ENCODE measurements at regions not wholly inside any gene's neighbourhood (a gene's known extent, or its start where the extent isn't known, plus 50 kb on each side); places are given as distances from the start of the nearest gene placed in this dataset.

DNA sequence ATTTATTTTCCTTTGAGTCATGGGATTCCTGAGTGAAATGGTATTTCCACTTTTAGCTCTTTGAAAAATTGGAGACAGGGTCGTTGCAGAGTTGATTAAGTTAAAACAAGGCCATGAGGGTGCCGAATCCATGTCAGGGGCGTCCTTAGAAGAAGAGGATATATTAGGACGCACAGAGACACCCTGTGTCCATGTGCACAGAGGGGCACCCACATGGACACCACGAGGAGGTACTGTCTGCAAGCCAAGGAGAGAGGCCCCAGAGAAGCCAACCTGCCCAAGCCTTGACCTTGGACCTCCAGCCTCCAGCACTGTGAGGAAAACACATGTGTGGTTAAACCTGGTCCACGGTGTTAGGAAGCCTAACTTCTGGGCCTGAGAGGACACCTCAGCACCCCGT is 113.9 kb upstream of the THBS2 start:
- no peaks in the 10 kb centered on the region for H3K9me3 ChIP-seq (ENCODE audit: low read depth, low read length)
- H3K4me1 ChIP-seq (ENCODE audit: insufficient read depth, low read length) = peaks cover 4% of the 10 kb centered on the region
- no peaks in the 10 kb centered on the region for H3K36me3 ChIP-seq (ENCODE audit: insufficient read depth, low read length)
- no peaks in the 10 kb centered on the region for H4K20me1 ChIP-seq (ENCODE audit: insufficient read depth, low read length)
- H3K79me2 ChIP-seq (ENCODE audit: insufficient read depth, low read length) = no peaks in the 10 kb centered on the region
- no peak overlapping the region for H3K4me2 ChIP-seq (ENCODE audit: insufficient read depth, low read length)
- TF ChIP-seq, protein P1, sequence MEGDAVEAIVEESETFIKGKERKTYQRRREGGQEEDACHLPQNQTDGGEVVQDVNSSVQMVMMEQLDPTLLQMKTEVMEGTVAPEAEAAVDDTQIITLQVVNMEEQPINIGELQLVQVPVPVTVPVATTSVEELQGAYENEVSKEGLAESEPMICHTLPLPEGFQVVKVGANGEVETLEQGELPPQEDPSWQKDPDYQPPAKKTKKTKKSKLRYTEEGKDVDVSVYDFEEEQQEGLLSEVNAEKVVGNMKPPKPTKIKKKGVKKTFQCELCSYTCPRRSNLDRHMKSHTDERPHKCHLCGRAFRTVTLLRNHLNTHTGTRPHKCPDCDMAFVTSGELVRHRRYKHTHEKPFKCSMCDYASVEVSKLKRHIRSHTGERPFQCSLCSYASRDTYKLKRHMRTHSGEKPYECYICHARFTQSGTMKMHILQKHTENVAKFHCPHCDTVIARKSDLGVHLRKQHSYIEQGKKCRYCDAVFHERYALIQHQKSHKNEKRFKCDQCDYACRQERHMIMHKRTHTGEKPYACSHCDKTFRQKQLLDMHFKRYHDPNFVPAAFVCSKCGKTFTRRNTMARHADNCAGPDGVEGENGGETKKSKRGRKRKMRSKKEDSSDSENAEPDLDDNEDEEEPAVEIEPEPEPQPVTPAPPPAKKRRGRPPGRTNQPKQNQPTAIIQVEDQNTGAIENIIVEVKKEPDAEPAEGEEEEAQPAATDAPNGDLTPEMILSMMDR (IDR thresholded peaks at IDR 0.05; ENCODE audit: extremely low read depth, low read depth, low read length) = no peak
- no peak overlapping the region for H2AFZ ChIP-seq (ENCODE audit: low read length)
- no peaks in the 10 kb centered on the region for H3K27me3 ChIP-seq (ENCODE audit: insufficient read depth, low read length)
- H3K27ac ChIP-seq (ENCODE audit: low read depth, low read length) = no peak overlapping the region
- no peak overlapping the region for H3K4me3 ChIP-seq (ENCODE audit: insufficient read depth, low read length)
- no peak for DNase-seq (ENCODE audit: insufficient read length, low spot score, missing footprints)

DNA sequence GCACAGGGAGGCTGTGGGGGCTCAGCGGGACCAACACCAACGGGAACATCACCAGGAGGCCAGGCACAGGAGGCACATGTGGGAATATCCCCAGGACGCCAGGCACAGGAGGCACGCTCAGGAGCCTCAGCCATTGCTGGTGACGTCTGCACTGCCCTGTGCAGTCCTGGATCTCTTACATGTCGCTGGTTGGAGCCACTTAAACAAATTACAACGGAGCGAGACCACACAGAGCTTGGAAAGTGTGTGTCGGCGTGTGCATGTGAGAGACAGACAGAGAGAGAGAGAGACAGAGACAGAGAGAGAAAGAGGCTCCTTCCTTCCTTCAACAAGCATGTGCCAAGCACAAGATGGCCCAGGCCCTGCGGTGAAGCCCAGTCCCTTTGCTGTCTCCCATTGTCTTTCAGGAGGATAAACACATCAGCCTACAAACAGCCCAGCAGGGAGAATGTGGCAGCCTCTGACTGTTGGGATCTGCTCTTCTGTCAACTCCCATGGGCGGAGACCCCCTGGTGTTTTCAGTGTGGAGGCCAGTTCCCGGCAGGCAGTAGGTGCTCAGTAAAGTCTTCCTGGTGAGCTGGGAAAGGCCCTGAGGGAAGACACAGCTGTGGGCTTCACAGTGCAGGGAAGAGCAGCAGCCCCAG is 112.7 kb upstream of the THBS2 start:
- Histone ChIP-seq H3K79me2 (ENCODE audit: insufficient read depth, low read length) (no peaks in the 10 kb centered on the region), H4K20me1 (ENCODE audit: insufficient read depth, low read length) (no peaks in the 10 kb centered on the region), H2AFZ (ENCODE audit: low read length) (no peak overlapping the region), H3K4me1 (ENCODE audit: insufficient read depth, low read length) (peaks cover 4% of the 10 kb centered on the region), H3K4me2 (ENCODE audit: insufficient read depth, low read length) (no peak overlapping the region), H3K27me3 (ENCODE audit: insufficient read depth, low read length) (no peaks in the 10 kb centered on the region), H3K27ac (ENCODE audit: low read depth, low read length) (no peak overlapping the region), H3K36me3 (ENCODE audit: insufficient read depth, low read length) (no peaks in the 10 kb centered on the region), H3K9me3 (ENCODE audit: low read depth, low read length) (no peaks in the 10 kb centered on the region), H3K4me3 (ENCODE audit: insufficient read depth, low read length) (no peak overlapping the region)
- DNase-seq (ENCODE audit: insufficient read length, low spot score, missing footprints) = no peak
- TF ChIP-seq, protein P1 (IDR thresholded peaks at IDR 0.05; ENCODE audit: extremely low read depth, low read depth, low read length) = no peak

DNA sequence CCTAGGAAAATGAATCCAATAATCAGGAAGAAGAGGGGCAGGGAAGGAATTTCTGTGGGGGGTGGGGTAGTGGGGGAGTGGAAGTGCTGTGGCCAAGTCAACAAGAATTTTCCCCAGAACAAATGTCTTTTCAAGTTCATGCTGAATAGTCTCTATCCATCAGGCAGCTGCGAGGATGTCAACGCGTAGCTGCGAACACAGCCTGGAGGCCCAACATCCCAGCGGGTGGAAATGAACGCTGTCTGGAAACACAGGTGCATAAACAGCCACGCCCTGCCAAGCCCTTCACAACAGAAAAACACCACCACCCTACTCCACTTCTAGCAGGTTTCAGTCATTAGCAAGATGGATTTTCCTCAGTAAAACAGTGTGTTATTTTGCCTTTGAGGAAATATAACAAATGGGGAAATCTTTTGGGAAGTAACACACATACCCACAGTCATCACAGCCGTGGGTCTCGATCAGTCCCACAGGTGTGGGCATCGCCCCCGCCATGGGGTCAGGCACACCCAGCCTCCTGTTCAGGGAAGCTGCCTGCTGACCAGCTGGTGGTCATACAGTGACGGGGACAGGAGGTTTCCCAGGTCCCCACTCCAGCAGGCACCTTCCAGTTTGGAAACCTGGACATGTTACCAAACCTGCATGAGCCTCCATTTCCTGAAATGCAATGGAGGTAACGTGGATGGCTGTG is 112.1 kb upstream of the THBS2 start:
- Histone ChIP-seq H3K4me1 (ENCODE audit: insufficient read depth, low read length) (peaks cover 4% of the 10 kb centered on the region), H2AFZ (ENCODE audit: low read length) (no peak overlapping the region), H3K4me3 (ENCODE audit: insufficient read depth, low read length) (no peak overlapping the region), H3K27ac (ENCODE audit: low read depth, low read length) (no peak overlapping the region), H3K4me2 (ENCODE audit: insufficient read depth, low read length) (no peak overlapping the region), H3K27me3 (ENCODE audit: insufficient read depth, low read length) (no peaks in the 10 kb centered on the region), H4K20me1 (ENCODE audit: insufficient read depth, low read length) (no peaks in the 10 kb centered on the region), H3K79me2 (ENCODE audit: insufficient read depth, low read length) (no peaks in the 10 kb centered on the region), H3K36me3 (ENCODE audit: insufficient read depth, low read length) (no peaks in the 10 kb centered on the region), H3K9me3 (ENCODE audit: low read depth, low read length) (no peaks in the 10 kb centered on the region)
- no peak for DNase-seq (ENCODE audit: insufficient read length, low spot score, missing footprints)
- TF ChIP-seq, protein P1 (IDR thresholded peaks at IDR 0.05; ENCODE audit: extremely low read depth, low read depth, low read length) = no peak

DNA sequence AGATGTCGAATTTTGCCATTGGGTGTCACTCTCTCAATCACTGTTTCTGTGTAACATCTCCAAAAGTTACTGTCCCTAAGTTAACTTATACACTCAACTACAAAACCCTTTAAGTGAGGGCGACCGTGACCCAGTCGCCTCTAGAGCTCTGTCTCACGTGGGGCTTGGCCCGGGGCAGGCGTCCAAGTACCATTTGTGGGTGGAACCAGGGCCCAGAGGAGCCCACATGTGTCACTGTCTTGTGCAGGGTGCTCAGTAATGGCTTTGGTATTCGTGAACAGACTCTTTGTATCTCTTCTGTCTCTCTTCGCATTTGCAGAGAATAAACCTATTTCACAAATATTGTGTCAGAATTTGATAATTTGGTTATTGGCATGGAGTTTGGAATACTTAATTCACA is 109.9 kb upstream of the THBS2 start:
- Histone ChIP-seq H3K4me3 (ENCODE audit: insufficient read depth, low read length) (no peak overlapping the region), H3K9me3 (ENCODE audit: low read depth, low read length) (no peaks in the 10 kb centered on the region), H4K20me1 (ENCODE audit: insufficient read depth, low read length) (no peaks in the 10 kb centered on the region), H3K4me2 (ENCODE audit: insufficient read depth, low read length) (peak overlapping the region; percentile 20), H2AFZ (ENCODE audit: low read length) (peak overlapping the region; percentile 48), H3K27me3 (ENCODE audit: insufficient read depth, low read length) (no peaks in the 10 kb centered on the region), H3K79me2 (ENCODE audit: insufficient read depth, low read length) (no peaks in the 10 kb centered on the region), H3K27ac (ENCODE audit: low read depth, low read length) (no peak overlapping the region), H3K4me1 (ENCODE audit: insufficient read depth, low read length) (peaks cover 4% of the 10 kb centered on the region), H3K36me3 (ENCODE audit: insufficient read depth, low read length) (no peaks in the 10 kb centered on the region)
- TF ChIP-seq, protein P1 (IDR thresholded peaks at IDR 0.05; ENCODE audit: extremely low read depth, low read depth, low read length) = no peak
- DNase-seq (ENCODE audit: insufficient read length, low spot score, missing footprints) = peak; percentile 82

Measured in osteoblast (primary cell).